ENCODE measurements at regions not wholly inside any gene's neighbourhood (a gene's known extent, or its start where the extent isn't known, plus 50 kb on each side); places are given as distances from the start of the nearest gene placed in this dataset.

DNA sequence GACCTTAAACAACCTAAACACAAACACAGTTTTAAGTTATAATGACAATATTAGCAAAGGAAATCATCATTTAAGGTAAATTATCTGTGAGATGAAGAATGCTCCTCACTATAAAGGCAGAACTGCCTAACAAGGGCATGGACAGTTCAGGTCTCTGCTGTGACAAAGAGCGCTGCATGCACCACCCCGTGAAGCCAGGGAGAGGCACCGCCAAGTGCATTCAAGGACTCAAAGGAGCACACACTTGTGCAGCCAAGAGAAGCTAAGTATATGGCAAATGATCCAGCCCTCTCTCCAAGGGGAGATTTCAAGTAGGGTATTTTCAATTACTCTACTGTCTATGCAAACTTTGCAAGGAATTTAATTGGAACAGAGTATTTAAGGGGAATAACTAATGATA is 126.0 kb downstream of the RAP2A start:
- Histone ChIP-seq H3K27ac (ENCODE audit: insufficient read depth, low read length) (no peak overlapping the region), H4K5ac (ENCODE audit: low read depth, low read length) (no peak overlapping the region), H3K18ac (ENCODE audit: low read depth, low read length) (no peak overlapping the region), H4K8ac (ENCODE audit: low read depth in 2 of 2, low read length in 2 of 2) (no peak overlapping the region), H3K4me2 (ENCODE audit: low read depth, low read length) (no peak overlapping the region), H3K14ac (replicated peaks; ENCODE audit: low read depth, low read length) (no peak overlapping the region), H2BK20ac (ENCODE audit: low read depth, low read length) (no peak overlapping the region), H4K91ac (ENCODE audit: insufficient read depth, low read depth, low read length) (no peak overlapping the region), H3K36me3 (ENCODE audit: control insufficient read depth, insufficient read depth, low read length) (no peaks in the 10 kb centered on the region), H2BK5ac (ENCODE audit: low read depth, low read length, poor library complexity, severe bottlenecking) (no peak overlapping the region), H2AFZ (replicated peaks; ENCODE audit: low read length, poor library complexity) (no peak overlapping the region), H3K27me3 (ENCODE audit: control insufficient read depth, insufficient read depth, low read length) (no peaks in the 10 kb centered on the region), H3K9ac (ENCODE audit: low read depth, low read length) (no peak overlapping the region), H3K4ac (ENCODE audit: low read depth, low read length) (no peak overlapping the region), H3K9me3 (ENCODE audit: control insufficient read depth, insufficient read depth, low read length) (no peaks in the 10 kb centered on the region), H3K79me1 (ENCODE audit: low read depth in 1 of 2, low read length in 2 of 2) (no peaks in the 10 kb centered on the region), H2BK15ac (ENCODE audit: low read depth, low read length) (no peak overlapping the region), H3K23ac (ENCODE audit: low read depth, low read length) (no peak overlapping the region), H2AK9ac (replicated peaks; ENCODE audit: low read depth, low read length, poor library complexity) (no peak overlapping the region), H2AK5ac (ENCODE audit: low read depth, low read length) (no peak overlapping the region), H3K9me1 (ENCODE audit: insufficient read depth, low read length) (no peaks in the 10 kb centered on the region), H4K20me1 (ENCODE audit: insufficient read depth, low read length) (no peaks in the 10 kb centered on the region), H3K4me1 (ENCODE audit: control insufficient read depth, insufficient read depth, low read length) (no peaks in the 10 kb centered on the region), H3K56ac (ENCODE audit: extremely low read depth, insufficient read depth, low read length) (no peak overlapping the region), H3K4me3 (ENCODE audit: insufficient read depth, low read depth, low read length) (no peak overlapping the region), H2BK120ac (ENCODE audit: low read depth, low read length) (no peak overlapping the region)
- intact Hi-C loops (cut with micrococcal nuclease) (no loop called here), in situ Hi-C loops (cut with MboI; ENCODE audit: low sequenced_read_pairs) (loop anchor here (10.0 kb wide), 1 partner anchor 185 kb away; no protein-coding TSS in a partner anchor), dilution Hi-C loops (cut with HindIII; ENCODE audit: low sequenced_read_pairs, unreplicated experiment) (no loop called here)
- TF ChIP-seq MAFK (IDR thresholded peaks at IDR 0.05; ENCODE audit: low read depth, low read length), result no peak
- no peak for TF ChIP-seq RAD21 (IDR thresholded peaks at IDR 0.05; ENCODE audit: low read length)
- TF ChIP-seq FOS (IDR thresholded peaks at IDR 0.05; ENCODE audit: low read depth, low read length), result no peak
- TF ChIP-seq CHD1 (IDR thresholded peaks at IDR 0.05; ENCODE audit: low read depth, low read length), result no peak
- TF ChIP-seq, protein P1, sequence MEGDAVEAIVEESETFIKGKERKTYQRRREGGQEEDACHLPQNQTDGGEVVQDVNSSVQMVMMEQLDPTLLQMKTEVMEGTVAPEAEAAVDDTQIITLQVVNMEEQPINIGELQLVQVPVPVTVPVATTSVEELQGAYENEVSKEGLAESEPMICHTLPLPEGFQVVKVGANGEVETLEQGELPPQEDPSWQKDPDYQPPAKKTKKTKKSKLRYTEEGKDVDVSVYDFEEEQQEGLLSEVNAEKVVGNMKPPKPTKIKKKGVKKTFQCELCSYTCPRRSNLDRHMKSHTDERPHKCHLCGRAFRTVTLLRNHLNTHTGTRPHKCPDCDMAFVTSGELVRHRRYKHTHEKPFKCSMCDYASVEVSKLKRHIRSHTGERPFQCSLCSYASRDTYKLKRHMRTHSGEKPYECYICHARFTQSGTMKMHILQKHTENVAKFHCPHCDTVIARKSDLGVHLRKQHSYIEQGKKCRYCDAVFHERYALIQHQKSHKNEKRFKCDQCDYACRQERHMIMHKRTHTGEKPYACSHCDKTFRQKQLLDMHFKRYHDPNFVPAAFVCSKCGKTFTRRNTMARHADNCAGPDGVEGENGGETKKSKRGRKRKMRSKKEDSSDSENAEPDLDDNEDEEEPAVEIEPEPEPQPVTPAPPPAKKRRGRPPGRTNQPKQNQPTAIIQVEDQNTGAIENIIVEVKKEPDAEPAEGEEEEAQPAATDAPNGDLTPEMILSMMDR (conservative IDR thresholded peaks at IDR 0.05; ENCODE audit: low read depth, low read length), result no peak
- TF ChIP-seq POLR2A (IDR thresholded peaks at IDR 0.05; ENCODE audit: low read depth, low read length), result no peak
- TF ChIP-seq BHLHE40 (IDR thresholded peaks at IDR 0.05; ENCODE audit: low read depth, low read length), result no peak
- ChIA-PET CTCF (no interaction called here), POLR2A (ENCODE audit: unreplicated experiment) (no interaction called here)
- ATAC-seq (ENCODE audit: low read depth) (no peak), DNase-seq (no peak)
- no CpG with 5 or more reads among the region's 3 CpGs for WGBS, 2 experiments (ENCODE audit: extremely low coverage in 2 of 2, insufficient read length in 1 of 2)
- BruUV-seq (replicated peaks), result no TSS peak
